Fibroblast of lung (primary cell): ENCODE measurements at regions not wholly inside any gene's neighbourhood (a gene's known extent, or its start where the extent isn't known, plus 50 kb on each side); places are given as distances from the start of the nearest gene placed in this dataset.
"Not testable (repeated sequence)": the region's sequence is repeated elsewhere in the genome, so short reads cannot be mapped to it uniquely, and the experiment has no call there.

Experiments
- DNase-seq, 2 donors: peaks; one replicate each; pipeline versions ENCODE4 v3.0.0 to v3.0.0-alpha.2; 2010; ENCODE audit warnings: low read depth in 2 of 2
- H2AFZ ChIP-seq: 2 replicates; pipeline ENCODE4 v1.5.1; 2012; ENCODE audit warnings: low read length, control low read depth, inconsistent platforms
- H3K27ac ChIP-seq: 2 replicates; pipeline ENCODE4 v1.5.1; 2011; ENCODE audit warnings: low read length, control low read depth; ENCODE audit not compliant: insufficient read depth
- H3K27me3 ChIP-seq: 2 replicates; pipeline ENCODE4 v1.5.1; 2011; ENCODE audit warnings: mild to moderate bottlenecking, low read length; ENCODE audit not compliant: control insufficient read depth, insufficient read depth
- H3K36me3 ChIP-seq: 2 replicates; pipeline ENCODE4 v1.5.1; 2011; ENCODE audit warnings: low read length; ENCODE audit not compliant: control insufficient read depth, insufficient read depth
- H3K4me1 ChIP-seq: 2 replicates; pipeline ENCODE4 v1.5.1; 2011; ENCODE audit warnings: low read length; ENCODE audit not compliant: control insufficient read depth, insufficient read depth; ENCODE audit errors: extremely low read depth
- H3K4me2 ChIP-seq: 2 replicates; pipeline ENCODE4 v1.5.1; 2011; ENCODE audit warnings: low read length, control low read depth; ENCODE audit not compliant: insufficient read depth; ENCODE audit errors: extremely low read depth
- H3K4me3 ChIP-seq, 4 experiments: fragments of 200-600 bp in 1 of 4; sonication (generic) in 1 of 4; replicated peaks in 1 of 4; 2 replicates each; pipeline ENCODE4 v1.5.1; 2011 to 2016; ENCODE audit warnings: low read length in 4 of 4, low read depth in 3 of 4, mild to moderate bottlenecking in 3 of 4, control low read depth in 2 of 4, inconsistent platforms in 1 of 4, mixed read lengths in 1 of 4; ENCODE audit not compliant: insufficient read depth in 1 of 4; ENCODE audit errors: control extremely low read depth in 1 of 4
- H3K79me2 ChIP-seq: 2 replicates; pipeline ENCODE4 v1.5.1; 2012; ENCODE audit warnings: mild to moderate bottlenecking, low read length, inconsistent platforms; ENCODE audit not compliant: control insufficient read depth, insufficient read depth
- H3K9ac ChIP-seq: 2 replicates; pipeline ENCODE4 v1.5.1; 2011; ENCODE audit warnings: mild to moderate bottlenecking, low read length, control low read depth; ENCODE audit not compliant: insufficient read depth
- H3K9me3 ChIP-seq: 2 replicates; pipeline ENCODE4 v1.5.1; 2012; ENCODE audit warnings: low read depth, low read length; ENCODE audit not compliant: control insufficient read depth, insufficient read depth
- H4K20me1 ChIP-seq: 2 replicates; pipeline ENCODE4 v1.5.1; 2011; ENCODE audit warnings: low read length; ENCODE audit not compliant: control insufficient read depth, insufficient read depth; ENCODE audit errors: extremely low read depth
- EZH2 ChIP-seq: IDR thresholded peaks from 2 replicates; pipeline ENCODE4 v1.5.1; 2012; ENCODE audit warnings: low read length, control low read depth, mild to moderate bottlenecking; ENCODE audit errors: missing control alignments
- TF ChIP-seq, protein P1 (sequence below), 2 donors: IDR thresholded peaks in 1 of 2; conservative IDR thresholded peaks in 1 of 2; 1 replicate in 1 of 2; 2 replicates in 1 of 2; pipeline ENCODE4 v1.5.1; 2011 to 2012; ENCODE audit warnings: low read length in 2 of 2, control low read depth in 1 of 2, inconsistent platforms in 1 of 2, low read depth in 1 of 2, mild to moderate bottlenecking in 1 of 2

DNA sequence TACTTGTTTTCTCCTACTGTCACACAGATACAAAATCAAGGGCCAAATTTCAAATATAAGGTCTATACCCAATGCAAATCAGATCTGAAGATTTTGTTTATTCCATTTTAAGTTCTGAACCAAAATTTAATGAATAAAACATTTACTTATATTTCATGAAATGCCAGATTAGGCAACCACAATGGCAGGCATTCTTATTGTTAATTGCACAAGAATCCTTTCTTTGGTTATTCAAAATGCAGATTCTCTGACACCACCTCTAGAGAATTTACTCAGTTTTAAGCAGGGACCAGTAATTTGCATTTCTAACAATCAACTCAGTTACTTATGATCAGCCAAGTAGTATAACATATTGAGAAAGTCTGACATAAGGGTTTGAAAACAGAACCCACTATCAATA is 972.4 kb upstream of the ACO1 start:
- no peak overlapping the region for H3K9ac ChIP-seq
- H4K20me1 ChIP-seq = no peaks in the 10 kb centered on the region
- no peaks in the 10 kb centered on the region for H3K9me3 ChIP-seq
- H3K27ac ChIP-seq = no peak overlapping the region
- no peak overlapping the region for H3K4me2 ChIP-seq
- H3K27me3 ChIP-seq = no peaks in the 10 kb centered on the region
- H3K36me3 ChIP-seq = no peaks in the 10 kb centered on the region
- H2AFZ ChIP-seq = no peak overlapping the region
- H3K4me3 ChIP-seq = no peak overlapping the region
- H3K79me2 ChIP-seq = no peaks in the 10 kb centered on the region
- DNase-seq = no peak
- no peaks in the 10 kb centered on the region for H3K4me1 ChIP-seq
- no peak for TF ChIP-seq EZH2
- TF ChIP-seq, protein P1, sequence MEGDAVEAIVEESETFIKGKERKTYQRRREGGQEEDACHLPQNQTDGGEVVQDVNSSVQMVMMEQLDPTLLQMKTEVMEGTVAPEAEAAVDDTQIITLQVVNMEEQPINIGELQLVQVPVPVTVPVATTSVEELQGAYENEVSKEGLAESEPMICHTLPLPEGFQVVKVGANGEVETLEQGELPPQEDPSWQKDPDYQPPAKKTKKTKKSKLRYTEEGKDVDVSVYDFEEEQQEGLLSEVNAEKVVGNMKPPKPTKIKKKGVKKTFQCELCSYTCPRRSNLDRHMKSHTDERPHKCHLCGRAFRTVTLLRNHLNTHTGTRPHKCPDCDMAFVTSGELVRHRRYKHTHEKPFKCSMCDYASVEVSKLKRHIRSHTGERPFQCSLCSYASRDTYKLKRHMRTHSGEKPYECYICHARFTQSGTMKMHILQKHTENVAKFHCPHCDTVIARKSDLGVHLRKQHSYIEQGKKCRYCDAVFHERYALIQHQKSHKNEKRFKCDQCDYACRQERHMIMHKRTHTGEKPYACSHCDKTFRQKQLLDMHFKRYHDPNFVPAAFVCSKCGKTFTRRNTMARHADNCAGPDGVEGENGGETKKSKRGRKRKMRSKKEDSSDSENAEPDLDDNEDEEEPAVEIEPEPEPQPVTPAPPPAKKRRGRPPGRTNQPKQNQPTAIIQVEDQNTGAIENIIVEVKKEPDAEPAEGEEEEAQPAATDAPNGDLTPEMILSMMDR (conservative IDR thresholded peaks at IDR 0.05 in 1 of 2, IDR thresholded peaks at IDR 0.05 in 1 of 2; ENCODE audit: low read depth in 1 of 2, low read length in 2 of 2) = no peak

DNA sequence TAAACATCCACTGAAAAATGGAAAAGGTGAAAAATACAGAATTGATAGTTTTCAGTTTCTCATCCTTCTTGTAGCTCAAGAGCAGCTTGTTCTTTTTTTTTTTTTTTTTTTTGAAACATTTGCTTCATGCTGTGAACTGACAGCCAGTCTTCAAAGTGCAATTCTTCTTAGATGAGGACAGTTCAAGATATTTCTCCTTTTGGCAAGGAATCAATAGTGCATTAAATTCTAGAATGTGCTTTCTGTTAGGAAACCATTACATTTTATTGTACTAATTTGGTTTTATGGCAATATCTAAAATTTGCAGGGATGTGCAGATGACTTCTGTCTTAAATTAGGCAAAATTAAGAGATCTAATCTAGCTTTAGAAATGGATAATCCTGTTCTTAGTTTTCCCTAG is 969.3 kb upstream of the ACO1 start:
- Histone ChIP-seq H3K4me1 (no peaks in the 10 kb centered on the region), H3K9me3 (no peaks in the 10 kb centered on the region), H4K20me1 (no peaks in the 10 kb centered on the region), H3K27ac (no peak overlapping the region), H3K4me3 (no peak overlapping the region), H3K27me3 (no peaks in the 10 kb centered on the region), H3K9ac (no peak overlapping the region), H2AFZ (no peak overlapping the region), H3K4me2 (no peak overlapping the region), H3K36me3 (no peaks in the 10 kb centered on the region), H3K79me2 (no peaks in the 10 kb centered on the region)
- no peak for DNase-seq
- TF ChIP-seq EZH2 = no peak
- TF ChIP-seq, protein P1 (conservative IDR thresholded peaks at IDR 0.05 in 1 of 2, IDR thresholded peaks at IDR 0.05 in 1 of 2; ENCODE audit: low read depth in 1 of 2, low read length in 2 of 2) = no peak

DNA sequence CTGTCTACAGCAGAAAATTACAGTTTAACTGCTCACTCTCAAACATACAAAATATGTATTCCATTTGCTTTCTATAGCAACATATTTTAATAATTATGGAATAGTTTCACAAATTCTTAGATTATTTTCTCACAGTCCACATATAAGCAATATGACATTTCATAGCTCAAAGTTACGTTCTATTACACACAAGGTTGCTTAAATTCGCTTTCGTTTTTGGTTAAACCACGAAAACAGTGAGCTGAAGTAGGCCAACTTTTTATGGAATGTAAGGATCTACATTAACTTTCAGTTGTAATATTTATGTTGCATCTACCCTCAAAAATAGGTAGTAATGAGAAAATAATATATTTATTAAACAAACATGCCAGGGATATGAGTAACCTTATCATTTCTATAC is 966.0 kb upstream of the ACO1 start:
- no peak for DNase-seq
- no peak overlapping the region for H3K4me3 ChIP-seq
- H3K4me2 ChIP-seq = no peak overlapping the region
- no peaks in the 10 kb centered on the region for H3K79me2 ChIP-seq
- H3K4me1 ChIP-seq = no peaks in the 10 kb centered on the region
- no peaks in the 10 kb centered on the region for H3K27me3 ChIP-seq
- H3K9ac ChIP-seq = no peak overlapping the region
- no peaks in the 10 kb centered on the region for H3K36me3 ChIP-seq
- no peak overlapping the region for H3K27ac ChIP-seq
- no peak overlapping the region for H2AFZ ChIP-seq
- TF ChIP-seq, protein P1 (conservative IDR thresholded peaks at IDR 0.05 in 1 of 2, IDR thresholded peaks at IDR 0.05 in 1 of 2; ENCODE audit: low read depth in 1 of 2, low read length in 2 of 2) = no peak
- no peak for TF ChIP-seq EZH2
- H4K20me1 ChIP-seq = no peaks in the 10 kb centered on the region
- H3K9me3 ChIP-seq = no peaks in the 10 kb centered on the region

DNA sequence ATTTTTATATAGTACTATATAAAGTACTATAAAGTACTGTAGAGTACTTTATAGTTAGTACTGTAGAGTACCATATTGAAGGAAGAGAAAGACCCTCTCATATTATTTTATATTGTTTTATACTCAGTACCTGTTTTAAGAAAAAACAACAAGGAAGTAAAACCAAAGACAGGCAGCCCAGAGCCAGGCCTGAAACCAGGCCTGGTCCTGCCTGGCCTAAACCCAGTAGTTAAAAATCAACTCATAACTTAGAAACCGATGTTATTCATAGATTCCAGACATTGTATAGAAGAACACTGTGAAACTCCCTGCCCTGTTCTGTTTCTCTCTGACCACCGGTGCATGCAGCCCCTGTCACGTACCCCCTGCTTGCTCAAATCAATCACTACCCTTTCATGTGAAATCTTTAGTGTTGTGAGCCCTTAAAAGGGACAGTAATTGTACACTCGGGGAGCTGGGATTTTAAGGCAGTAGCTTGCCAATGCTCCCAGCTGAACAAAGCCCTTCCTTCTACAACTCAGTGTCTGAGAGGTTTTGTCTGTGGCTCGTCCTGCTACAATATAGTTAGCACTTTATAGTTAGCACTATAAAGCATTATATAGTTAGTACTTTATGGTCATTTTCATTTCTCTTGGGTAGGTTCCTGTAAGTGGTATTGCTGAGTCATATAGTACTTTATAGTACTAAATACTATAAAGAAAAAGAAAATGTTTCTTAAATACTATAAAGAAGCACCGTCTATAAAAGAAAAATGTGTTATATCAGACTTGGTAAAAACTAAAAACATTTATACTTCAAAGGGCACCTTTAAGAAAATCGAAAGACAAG is 940.6 kb upstream of the ACO1 start:
- not testable (repeated sequence) for H3K4me2 ChIP-seq, DNase-seq, H3K27ac ChIP-seq, H2AFZ ChIP-seq, H4K20me1 ChIP-seq, H3K9me3 ChIP-seq, H3K9ac ChIP-seq, H3K36me3 ChIP-seq, H3K79me2 ChIP-seq, H3K4me3 ChIP-seq, H3K4me1 ChIP-seq, H3K27me3 ChIP-seq
